Activated B cell treated with CpG ODN at 0.5 μM for 24 hours (primary cell): ENCODE measurements at regions not wholly inside any gene's neighbourhood (a gene's known extent, or its start where the extent isn't known, plus 50 kb on each side); places are given as distances from the start of the nearest gene placed in this dataset.

ENCODE experiments used
- ATAC-seq: fragments of 200-7000 bp; cut with Tn5 transposase; one replicate; pipeline ENCODE4 v1.10.0; 2021; ENCODE audit warnings: low read depth, mild to moderate bottlenecking, moderate library complexity
- CTCF ChIA-PET: fragments of 350-600 bp; sonication (Branson Sonifier 250); formaldehyde crosslinking; loops from one replicate; lab custom pipeline; 2021; ENCODE audit warnings: antibody characterized with exemption; lab: Charles Lee
- POLR2A ChIA-PET: fragments of 350-600 bp; sonication (Branson Sonifier 250); formaldehyde crosslinking; loops from one replicate; lab custom pipeline; 2021; ENCODE audit warnings: antibody characterized with exemption; lab: Charles Lee
- DNase-seq: peaks from one replicate; pipeline ENCODE4 v3.0.0; 2022
- H3K27ac Mint-ChIP-seq: one replicate; pipeline ENCODE4 v1.8.0; 2020; ENCODE audit warnings: mixed read lengths
- H3K27me3 Mint-ChIP-seq: one replicate; pipeline ENCODE4 v1.8.0; 2021; ENCODE audit warnings: mixed read lengths
- H3K36me3 Mint-ChIP-seq: one replicate; pipeline ENCODE4 v1.8.0; 2021; ENCODE audit warnings: low read depth, mixed read lengths
- H3K4me1 Mint-ChIP-seq: one replicate; pipeline ENCODE4 v1.8.0; 2021; ENCODE audit warnings: mixed read lengths
- H3K4me3 Mint-ChIP-seq: one replicate; pipeline ENCODE4 v1.8.0; 2020; ENCODE audit warnings: mild to moderate bottlenecking, mixed read lengths
- H3K9me3 Mint-ChIP-seq: one replicate; pipeline ENCODE4 v1.8.0; 2020; ENCODE audit warnings: mixed read lengths
- CTCF ChIP-seq: fragments of 200-600 bp; IDR thresholded peaks from one replicate; pipeline ENCODE4 v1.8.0; 2022; ENCODE audit warnings: antibody characterized with exemption, mild to moderate bottlenecking
- intact Hi-C: fragments of 100-400 bp; cut with micrococcal nuclease; formaldehyde crosslinking; loops from one replicate; pipeline ENCODE4 v1.15.1; 2024

GRCh38 chr5:144644317-144644716 is 473.6 kb downstream of the KCTD16 start:
- Mint-ChIP-seq H3K27ac (no peak overlapping the region), H3K4me3 (no peak overlapping the region), H3K27me3 (no peaks in the 10 kb centered on the region), H3K36me3 (no peaks in the 10 kb centered on the region), H3K9me3 (peaks cover 4% of the 10 kb centered on the region), H3K4me1 (no peaks in the 10 kb centered on the region)
- ATAC-seq (no peak), DNase-seq (no peak)
- intact Hi-C loops = no loop called here
- TF ChIP-seq CTCF = no peak
- ChIA-PET POLR2A (no interaction called here), CTCF (no interaction called here)

- intact Hi-C loops = no loop called here
- Mint-ChIP-seq H3K27me3 (no peaks in the 10 kb centered on the region), H3K36me3 (no peaks in the 10 kb centered on the region), H3K9me3 (peaks cover 15% of the 10 kb centered on the region), H3K4me3 (no peak overlapping the region), H3K4me1 (no peaks in the 10 kb centered on the region), H3K27ac (no peak overlapping the region)
- ChIA-PET CTCF (no interaction called here), POLR2A (no interaction called here)
- no peak for DNase-seq
- no peak for ATAC-seq
- no peak for TF ChIP-seq CTCF
These were observed 468.1 kb downstream of the KCTD16 start for GRCh38 chr5:144638787-144639186.

- Mint-ChIP-seq H3K9me3 (peaks cover 31% of the 10 kb centered on the region), H3K4me3 (no peak overlapping the region)
- intact Hi-C loops = no loop called here
These were observed 463.5 kb downstream of the KCTD16 start for GRCh38 chr5:144634138-144634537.

GRCh38 chr5:144598451-144599068 is 427.9 kb downstream of the KCTD16 start:
- intact Hi-C loops = no loop called here
- peaks cover 1% of the 10 kb centered on the region for H3K27me3 Mint-ChIP-seq
- H3K4me3 Mint-ChIP-seq = no peak overlapping the region
- H3K9me3 Mint-ChIP-seq = peaks cover 2% of the 10 kb centered on the region
- no peak for TF ChIP-seq CTCF
- ChIA-PET CTCF (no interaction called here), POLR2A (no interaction called here)
- no peaks in the 10 kb centered on the region for H3K36me3 Mint-ChIP-seq
- H3K27ac Mint-ChIP-seq = no peak overlapping the region
- DNase-seq = no peak
- no peak for ATAC-seq
- no peaks in the 10 kb centered on the region for H3K4me1 Mint-ChIP-seq

More at GRCh38 chr5:144634138-144634537, 463.5 kb downstream of the KCTD16 start:
- H3K27ac Mint-ChIP-seq = no peak overlapping the region
- ChIA-PET CTCF (no interaction called here), POLR2A (no interaction called here)
- no peaks in the 10 kb centered on the region for H3K36me3 Mint-ChIP-seq
- ATAC-seq (no peak), DNase-seq (no peak)
- TF ChIP-seq CTCF = no peak
- H3K27me3 Mint-ChIP-seq = no peaks in the 10 kb centered on the region
- no peaks in the 10 kb centered on the region for H3K4me1 Mint-ChIP-seq

GRCh38 chr5:144596517-144596916 is 425.8 kb downstream of the KCTD16 start:
- TF ChIP-seq CTCF = no peak
- H3K27me3 Mint-ChIP-seq = peaks cover 1% of the 10 kb centered on the region
- no peak overlapping the region for H3K27ac Mint-ChIP-seq
- intact Hi-C loops = no loop called here
- ChIA-PET POLR2A (no interaction called here), CTCF (no interaction called here)
- ATAC-seq = no peak
- no peaks in the 10 kb centered on the region for H3K36me3 Mint-ChIP-seq
- peaks cover 2% of the 10 kb centered on the region for H3K9me3 Mint-ChIP-seq
- no peaks in the 10 kb centered on the region for H3K4me1 Mint-ChIP-seq
- no peak for DNase-seq
- H3K4me3 Mint-ChIP-seq = no peak overlapping the region
